Ishikawa (cell line): ENCODE measurements at regions not wholly inside any gene's neighbourhood (a gene's known extent, or its start where the extent isn't known, plus 50 kb on each side); places are given as distances from the start of the nearest gene placed in this dataset.

ENCODE experiments used
- YY1 ChIP-seq: IDR thresholded peaks from 2 replicates; pipeline ENCODE4 v1.6.1; 2012; ENCODE audit warnings: low read depth

DNA sequence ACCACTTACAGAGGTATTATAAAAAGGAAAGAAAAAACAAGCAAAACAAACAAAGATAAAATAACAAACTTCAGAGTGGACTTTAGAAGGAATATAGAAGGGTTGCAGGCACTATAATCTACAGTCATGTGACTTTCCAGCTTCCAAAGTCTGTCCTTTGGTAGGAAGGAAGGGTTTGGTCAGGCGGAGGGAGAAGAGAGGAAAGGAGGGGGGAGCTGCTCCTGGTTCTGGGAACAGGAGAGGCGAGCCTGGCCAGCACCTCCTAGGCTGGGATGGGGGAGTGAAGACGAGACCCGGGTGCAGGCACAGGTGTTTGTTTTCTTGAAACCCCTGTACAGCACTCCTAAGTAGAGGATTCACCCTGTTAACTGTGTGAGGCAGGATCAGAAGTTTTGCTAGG lies 53.8 kb upstream of the GATA6 start:
- no peak for TF ChIP-seq YY1
